Activated gamma-delta T cell (primary cell): ENCODE measurements at regions not wholly inside any gene's neighbourhood (a gene's known extent, or its start where the extent isn't known, plus 50 kb on each side); places are given as distances from the start of the nearest gene placed in this dataset.

ENCODE experiments used
- DNase-seq: peaks from one replicate; lab custom pipeline; 2025; lab: John Stamatoyannopoulos, UW

- DNase-seq, result no peak
These were observed 219.2 kb downstream of the ARHGAP12 start for GRCh38 chr10:31709476-31709875.

GRCh38 chr10:31709028-31709427, 219.6 kb downstream of the ARHGAP12 start:
- no peak for DNase-seq

GRCh38 chr10:31708474-31708873, 220.2 kb downstream of the ARHGAP12 start:
- DNase-seq, result no peak

GRCh38 chr10:31708046-31708445, 220.6 kb downstream of the ARHGAP12 start:
- no peak for DNase-seq

- no peak for DNase-seq
These were observed 221.3 kb downstream of the ARHGAP12 start for GRCh38 chr10:31707093-31708039.

GRCh38 chr10:31706464-31707092, 222.1 kb downstream of the ARHGAP12 start:
- no peak for DNase-seq

- DNase-seq, result no peak
These were observed 223.5 kb downstream of the ARHGAP12 start for GRCh38 chr10:31705136-31705535.

GRCh38 chr10:31704195-31704594, 224.4 kb downstream of the ARHGAP12 start:
- DNase-seq, result no peak

- DNase-seq, result no peak
These were observed 225.7 kb downstream of the ARHGAP12 start for GRCh38 chr10:31702954-31703353.

- DNase-seq, result no peak
These were observed 226.6 kb downstream of the ARHGAP12 start for GRCh38 chr10:31702005-31702404.

- DNase-seq, result no peak
These were observed 227.1 kb downstream of the ARHGAP12 start for GRCh38 chr10:31701546-31701945.

- DNase-seq, result no peak
These were observed 228.4 kb downstream of the ARHGAP12 start for GRCh38 chr10:31700181-31700611.

GRCh38 chr10:31698181-31698830, 230.3 kb downstream of the ARHGAP12 start:
- no peak for DNase-seq

GRCh38 chr10:31697271-31698180, 231.1 kb downstream of the ARHGAP12 start:
- DNase-seq, result no peak

GRCh38 chr10:31694929-31695837, 233.4 kb downstream of the ARHGAP12 start:
- DNase-seq, result no peak

- no peak for DNase-seq
These were observed 234.4 kb downstream of the ARHGAP12 start for GRCh38 chr10:31694126-31694685.

GRCh38 chr10:31693491-31693890, 235.1 kb downstream of the ARHGAP12 start:
- DNase-seq, result no peak

GRCh38 chr10:31689233-31689632, 239.4 kb downstream of the ARHGAP12 start:
- no peak for DNase-seq

GRCh38 chr10:31687663-31688482, 240.8 kb downstream of the ARHGAP12 start:
- DNase-seq, result no peak
